ENCODE measurements at regions not wholly inside any gene's neighbourhood (a gene's known extent, or its start where the extent isn't known, plus 50 kb on each side); places are given as distances from the start of the nearest gene placed in this dataset.

DNA sequence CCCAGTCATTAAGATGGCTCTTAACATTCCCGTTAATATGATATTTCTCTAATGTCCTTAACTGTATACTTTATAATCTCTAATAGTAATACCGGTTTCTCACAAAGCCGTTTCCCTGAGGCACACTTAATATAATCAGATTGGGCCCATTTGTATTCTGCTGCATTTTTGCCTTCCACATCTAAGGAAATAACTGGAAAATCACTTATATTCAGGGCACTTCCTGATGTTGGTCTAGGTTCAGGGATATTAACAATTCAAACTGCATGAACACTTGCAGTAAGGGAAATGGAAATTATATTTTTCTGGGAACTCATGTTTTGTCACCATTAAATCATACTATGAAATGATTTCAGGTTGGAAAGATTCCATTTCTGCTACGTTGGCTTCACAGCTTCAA lies 119.8 kb downstream of the TPR start:
- Mint-ChIP-seq H3K9me3 (peaks cover 33% of the 10 kb centered on the region), H3K36me3 (peaks cover 7% of the 10 kb centered on the region), H3K4me3 (no peak overlapping the region), H3K27me3 (ENCODE audit: low read depth) (peaks cover 3% of the 10 kb centered on the region; the same call in 1 of the 2 replicates), H3K4me1 (peaks cover under 1% of the 10 kb centered on the region; the same call in 1 of the 2 replicates), H3K27ac (no peak overlapping the region)
- ATAC-seq (no peak), DNase-seq (ENCODE audit: low spot score) (no peak)
- no peak for TF ChIP-seq RELA (CRISPR knock-in tag; IDR thresholded peaks at IDR 0.05; ENCODE audit: borderline replicate concordance)
- no peak for TF ChIP-seq ZNF416 (CRISPR knock-in tag; IDR thresholded peaks at IDR 0.05)
- TF ChIP-seq NR2C2 (CRISPR knock-in tag; IDR thresholded peaks at IDR 0.05) = no peak
- TF ChIP-seq, protein P1, sequence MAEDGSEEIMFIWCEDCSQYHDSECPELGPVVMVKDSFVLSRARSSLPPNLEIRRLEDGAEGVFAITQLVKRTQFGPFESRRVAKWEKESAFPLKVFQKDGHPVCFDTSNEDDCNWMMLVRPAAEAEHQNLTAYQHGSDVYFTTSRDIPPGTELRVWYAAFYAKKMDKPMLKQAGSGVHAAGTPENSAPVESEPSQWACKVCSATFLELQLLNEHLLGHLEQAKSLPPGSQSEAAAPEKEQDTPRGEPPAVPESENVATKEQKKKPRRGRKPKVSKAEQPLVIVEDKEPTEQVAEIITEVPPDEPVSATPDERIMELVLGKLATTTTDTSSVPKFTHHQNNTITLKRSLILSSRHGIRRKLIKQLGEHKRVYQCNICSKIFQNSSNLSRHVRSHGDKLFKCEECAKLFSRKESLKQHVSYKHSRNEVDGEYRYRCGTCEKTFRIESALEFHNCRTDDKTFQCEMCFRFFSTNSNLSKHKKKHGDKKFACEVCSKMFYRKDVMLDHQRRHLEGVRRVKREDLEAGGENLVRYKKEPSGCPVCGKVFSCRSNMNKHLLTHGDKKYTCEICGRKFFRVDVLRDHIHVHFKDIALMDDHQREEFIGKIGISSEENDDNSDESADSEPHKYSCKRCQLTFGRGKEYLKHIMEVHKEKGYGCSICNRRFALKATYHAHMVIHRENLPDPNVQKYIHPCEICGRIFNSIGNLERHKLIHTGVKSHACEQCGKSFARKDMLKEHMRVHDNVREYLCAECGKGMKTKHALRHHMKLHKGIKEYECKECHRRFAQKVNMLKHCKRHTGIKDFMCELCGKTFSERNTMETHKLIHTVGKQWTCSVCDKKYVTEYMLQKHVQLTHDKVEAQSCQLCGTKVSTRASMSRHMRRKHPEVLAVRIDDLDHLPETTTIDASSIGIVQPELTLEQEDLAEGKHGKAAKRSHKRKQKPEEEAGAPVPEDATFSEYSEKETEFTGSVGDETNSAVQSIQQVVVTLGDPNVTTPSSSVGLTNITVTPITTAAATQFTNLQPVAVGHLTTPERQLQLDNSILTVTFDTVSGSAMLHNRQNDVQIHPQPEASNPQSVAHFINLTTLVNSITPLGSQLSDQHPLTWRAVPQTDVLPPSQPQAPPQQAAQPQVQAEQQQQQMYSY (CRISPR knock-in tag; IDR thresholded peaks at IDR 0.05) = no peak
- TF ChIP-seq SMAD4 (CRISPR knock-in tag; IDR thresholded peaks at IDR 0.05) = no peak
- TF ChIP-seq ZBTB21 (CRISPR knock-in tag; IDR thresholded peaks at IDR 0.05; ENCODE audit: borderline replicate concordance) = no peak
- TF ChIP-seq USF2 (CRISPR knock-in tag; IDR thresholded peaks at IDR 0.05) = no peak
- no peak for TF ChIP-seq RORB (CRISPR knock-in tag; IDR thresholded peaks at IDR 0.05)
- no peak for TF ChIP-seq FOXK1 (CRISPR knock-in tag; IDR thresholded peaks at IDR 0.05)
- no peak for TF ChIP-seq ATF1 (CRISPR knock-in tag; IDR thresholded peaks at IDR 0.05)
- TF ChIP-seq ZNF396 (CRISPR knock-in tag; IDR thresholded peaks at IDR 0.05; ENCODE audit: borderline replicate concordance) = no peak
- no peak for TF ChIP-seq GRHL2 (CRISPR knock-in tag; IDR thresholded peaks at IDR 0.05; ENCODE audit: insufficient replicate concordance, severe bottlenecking)
- TF ChIP-seq KAT7 (CRISPR knock-in tag; IDR thresholded peaks at IDR 0.05; ENCODE audit: borderline replicate concordance) = no peak
- CTCF ChIA-PET = no interaction called here
- POLR2A ChIA-PET = no interaction called here

GRCh38 chr1:186250529-186250928 lies 124.5 kb downstream of the TPR start:
- no peak for ATAC-seq
- H3K4me3 Mint-ChIP-seq = no peak overlapping the region
- no peak for DNase-seq (ENCODE audit: low spot score)
- H3K36me3 Mint-ChIP-seq = peaks cover 44% of the 10 kb centered on the region
- H3K9me3 Mint-ChIP-seq = peaks cover 59% of the 10 kb centered on the region
- peaks cover 5% of the 10 kb centered on the region for H3K4me1 Mint-ChIP-seq
- peaks cover 3% of the 10 kb centered on the region; the same call in 1 of the 2 replicates for H3K27me3 Mint-ChIP-seq (ENCODE audit: low read depth)
- CTCF ChIA-PET = no interaction called here
- no peak overlapping the region for H3K27ac Mint-ChIP-seq
- POLR2A ChIA-PET = no interaction called here
- TF ChIP-seq, protein P2, sequence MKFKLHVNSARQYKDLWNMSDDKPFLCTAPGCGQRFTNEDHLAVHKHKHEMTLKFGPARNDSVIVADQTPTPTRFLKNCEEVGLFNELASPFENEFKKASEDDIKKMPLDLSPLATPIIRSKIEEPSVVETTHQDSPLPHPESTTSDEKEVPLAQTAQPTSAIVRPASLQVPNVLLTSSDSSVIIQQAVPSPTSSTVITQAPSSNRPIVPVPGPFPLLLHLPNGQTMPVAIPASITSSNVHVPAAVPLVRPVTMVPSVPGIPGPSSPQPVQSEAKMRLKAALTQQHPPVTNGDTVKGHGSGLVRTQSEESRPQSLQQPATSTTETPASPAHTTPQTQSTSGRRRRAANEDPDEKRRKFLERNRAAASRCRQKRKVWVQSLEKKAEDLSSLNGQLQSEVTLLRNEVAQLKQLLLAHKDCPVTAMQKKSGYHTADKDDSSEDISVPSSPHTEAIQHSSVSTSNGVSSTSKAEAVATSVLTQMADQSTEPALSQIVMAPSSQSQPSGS (CRISPR knock-in tag; IDR thresholded peaks at IDR 0.05; ENCODE audit: borderline replicate concordance, low read depth) = no peak
- no peak for TF ChIP-seq MLX (CRISPR knock-in tag; IDR thresholded peaks at IDR 0.05)
- no peak for TF ChIP-seq FOXK1 (CRISPR knock-in tag; IDR thresholded peaks at IDR 0.05)
- no peak for TF ChIP-seq IRF1 (CRISPR knock-in tag; IDR thresholded peaks at IDR 0.05)
- TF ChIP-seq ZNF219 (CRISPR knock-in tag; IDR thresholded peaks at IDR 0.05; ENCODE audit: borderline replicate concordance) = no peak
- TF ChIP-seq GRHL2 (CRISPR knock-in tag; IDR thresholded peaks at IDR 0.05; ENCODE audit: insufficient replicate concordance, severe bottlenecking) = no peak
- no peak for TF ChIP-seq USF1 (CRISPR knock-in tag; IDR thresholded peaks at IDR 0.05)
- TF ChIP-seq, protein P3, sequence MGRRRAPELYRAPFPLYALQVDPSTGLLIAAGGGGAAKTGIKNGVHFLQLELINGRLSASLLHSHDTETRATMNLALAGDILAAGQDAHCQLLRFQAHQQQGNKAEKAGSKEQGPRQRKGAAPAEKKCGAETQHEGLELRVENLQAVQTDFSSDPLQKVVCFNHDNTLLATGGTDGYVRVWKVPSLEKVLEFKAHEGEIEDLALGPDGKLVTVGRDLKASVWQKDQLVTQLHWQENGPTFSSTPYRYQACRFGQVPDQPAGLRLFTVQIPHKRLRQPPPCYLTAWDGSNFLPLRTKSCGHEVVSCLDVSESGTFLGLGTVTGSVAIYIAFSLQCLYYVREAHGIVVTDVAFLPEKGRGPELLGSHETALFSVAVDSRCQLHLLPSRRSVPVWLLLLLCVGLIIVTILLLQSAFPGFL (CRISPR knock-in tag; IDR thresholded peaks at IDR 0.05; ENCODE audit: borderline replicate concordance) = no peak
- no peak for TF ChIP-seq OVOL2 (CRISPR knock-in tag; IDR thresholded peaks at IDR 0.05; ENCODE audit: borderline replicate concordance)
- TF ChIP-seq NFATC4 (CRISPR knock-in tag; IDR thresholded peaks at IDR 0.05) = no peak
- no peak for TF ChIP-seq ZNF232 (CRISPR knock-in tag; IDR thresholded peaks at IDR 0.05)
- TF ChIP-seq ZNF121 (CRISPR knock-in tag; IDR thresholded peaks at IDR 0.05) = no peak
- TF ChIP-seq CREM (CRISPR knock-in tag; IDR thresholded peaks at IDR 0.05) = no peak
- TF ChIP-seq, protein P4, sequence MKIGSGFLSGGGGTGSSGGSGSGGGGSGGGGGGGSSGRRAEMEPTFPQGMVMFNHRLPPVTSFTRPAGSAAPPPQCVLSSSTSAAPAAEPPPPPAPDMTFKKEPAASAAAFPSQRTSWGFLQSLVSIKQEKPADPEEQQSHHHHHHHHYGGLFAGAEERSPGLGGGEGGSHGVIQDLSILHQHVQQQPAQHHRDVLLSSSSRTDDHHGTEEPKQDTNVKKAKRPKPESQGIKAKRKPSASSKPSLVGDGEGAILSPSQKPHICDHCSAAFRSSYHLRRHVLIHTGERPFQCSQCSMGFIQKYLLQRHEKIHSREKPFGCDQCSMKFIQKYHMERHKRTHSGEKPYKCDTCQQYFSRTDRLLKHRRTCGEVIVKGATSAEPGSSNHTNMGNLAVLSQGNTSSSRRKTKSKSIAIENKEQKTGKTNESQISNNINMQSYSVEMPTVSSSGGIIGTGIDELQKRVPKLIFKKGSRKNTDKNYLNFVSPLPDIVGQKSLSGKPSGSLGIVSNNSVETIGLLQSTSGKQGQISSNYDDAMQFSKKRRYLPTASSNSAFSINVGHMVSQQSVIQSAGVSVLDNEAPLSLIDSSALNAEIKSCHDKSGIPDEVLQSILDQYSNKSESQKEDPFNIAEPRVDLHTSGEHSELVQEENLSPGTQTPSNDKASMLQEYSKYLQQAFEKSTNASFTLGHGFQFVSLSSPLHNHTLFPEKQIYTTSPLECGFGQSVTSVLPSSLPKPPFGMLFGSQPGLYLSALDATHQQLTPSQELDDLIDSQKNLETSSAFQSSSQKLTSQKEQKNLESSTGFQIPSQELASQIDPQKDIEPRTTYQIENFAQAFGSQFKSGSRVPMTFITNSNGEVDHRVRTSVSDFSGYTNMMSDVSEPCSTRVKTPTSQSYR (CRISPR knock-in tag; IDR thresholded peaks at IDR 0.05) = no peak
